Ovary (tissue), 7 donors: ENCODE measurements at regions not wholly inside any gene's neighbourhood (a gene's known extent, or its start where the extent isn't known, plus 50 kb on each side); places are given as distances from the start of the nearest gene placed in this dataset.

Source experiments
- DNase-seq, 5 donors: peaks; one replicate each; pipeline ENCODE4 v3.0.0-alpha.2; 2019 to 2020
- H3K27ac ChIP-seq, 2 donors: fragments of 200-600 bp; one replicate each; pipeline versions ENCODE4 v1.5.1 to v1.8.0; 2019 to 2022
- H3K27me3 ChIP-seq: fragments of 200-600 bp; one replicate; pipeline ENCODE4 v1.8.0; 2022
- H3K36me3 ChIP-seq: fragments of 200-600 bp; sonication (generic); one replicate; pipeline ENCODE4 v1.5.1; 2019
- H3K4me1 ChIP-seq: one replicate; pipeline ENCODE4 v1.8.1; 2013; ENCODE audit warnings: mild to moderate bottlenecking, moderate library complexity; ENCODE audit not compliant: insufficient read depth
- H3K4me3 ChIP-seq: fragments of 200-600 bp; sonication (generic); one replicate; pipeline ENCODE4 v1.5.1; 2017
- H3K9me3 ChIP-seq, 2 donors: fragments of 200-600 bp in 1 of 2; sonication (generic) in 1 of 2; one replicate each; pipeline versions ENCODE4 v1.5.1 to v1.8.1; 2013 to 2019; ENCODE audit warnings: mild to moderate bottlenecking in 1 of 2, moderate library complexity in 1 of 2
- EP300 ChIP-seq: sonication (generic); formaldehyde crosslinking; IDR thresholded peaks from one replicate; pipeline ENCODE4 v1.6.1; 2017; ENCODE audit warnings: antibody characterized with exemption
- POLR2A ChIP-seq: fragments of 450-650 bp; IDR thresholded peaks from one replicate; pipeline ENCODE4 v1.6.1; 2017; ENCODE audit warnings: antibody characterized with exemption, mild to moderate bottlenecking, moderate library complexity
- WGBS, 3 donors: extraction: QIAGEN DNeasy Blood & Tissue Kit in 1 of 3; methylation state at CpG; one replicate each; pipeline versions ENCODE4 v1.1.5 to v1.1.7; 2013 to 2017; 5-methylcytosine and 5-hydroxymethylcytosine counted together
- intact Hi-C, 4 donors: fragments of 100-400 bp; cut with DNase I; formaldehyde crosslinking; loops; one replicate each; pipeline versions ENCODE4 v1.11.0 to v1.15.1; 2022 to 2023
- TF ChIP-seq, protein P1 (sequence below), 3 donors: fragments of 450-650 bp in 2 of 3; fragments of 200-600 bp in 1 of 3; IDR thresholded peaks; one replicate each; pipeline versions ENCODE4 v1.5.1 to v1.8.0; 2016 to 2022; ENCODE audit warnings: antibody characterized with exemption in 3 of 3, mild to moderate bottlenecking in 1 of 3
- donor health status: DM: no; HTN: no; CAD: no; lungs with moderate emphysema.
- donor health status: DM: no; HTN: no; CAD: no.
- donor health status: Bipolar disorder and iron deficiency.
- donor health status: DM: no; HTN: no; CAD: no.
- donor health status: DM: yes; HTN: yes; CAD: no.

DNA sequence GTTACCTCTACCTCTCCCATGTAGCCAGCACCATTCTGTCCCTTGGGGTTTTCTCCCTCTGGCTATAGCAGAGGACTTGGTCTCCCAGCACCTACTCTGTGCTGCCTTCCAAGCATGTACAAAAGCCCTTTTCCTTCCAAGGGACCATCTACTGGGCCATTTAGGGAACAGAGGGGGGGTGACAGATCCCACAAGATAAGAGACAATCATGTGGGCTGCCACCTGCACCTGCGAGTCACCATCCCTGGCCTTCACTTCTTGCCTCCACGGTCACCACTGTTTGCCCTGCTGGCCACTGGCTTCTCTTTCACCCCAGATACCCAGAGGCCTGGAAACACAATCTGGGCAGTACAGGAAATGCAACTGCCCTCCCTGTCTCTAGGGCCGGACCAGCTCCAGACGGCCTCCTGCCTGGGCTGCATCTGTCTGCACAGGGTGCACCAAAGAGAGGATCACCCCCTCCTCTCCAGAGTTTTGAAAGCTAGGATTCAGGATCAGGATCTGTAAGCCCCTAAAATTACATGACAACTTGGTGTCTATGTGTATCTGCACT is 160.8 kb upstream of the NECTIN1 start:
- Histone ChIP-seq H3K9me3 (no peaks in the 10 kb centered on the region), H3K36me3 (no peaks in the 10 kb centered on the region), H3K27me3 (no peaks in the 10 kb centered on the region), H3K27ac (no peak overlapping the region), H3K4me3 (no peak overlapping the region), H3K4me1 (no peaks in the 10 kb centered on the region)
- 55 to 74% (median 73%) methylated on average over 4 of the region's 4 CpGs for WGBS, 3 donors
- TF ChIP-seq EP300 (no peak), POLR2A (no peak)
- TF ChIP-seq, protein P1, sequence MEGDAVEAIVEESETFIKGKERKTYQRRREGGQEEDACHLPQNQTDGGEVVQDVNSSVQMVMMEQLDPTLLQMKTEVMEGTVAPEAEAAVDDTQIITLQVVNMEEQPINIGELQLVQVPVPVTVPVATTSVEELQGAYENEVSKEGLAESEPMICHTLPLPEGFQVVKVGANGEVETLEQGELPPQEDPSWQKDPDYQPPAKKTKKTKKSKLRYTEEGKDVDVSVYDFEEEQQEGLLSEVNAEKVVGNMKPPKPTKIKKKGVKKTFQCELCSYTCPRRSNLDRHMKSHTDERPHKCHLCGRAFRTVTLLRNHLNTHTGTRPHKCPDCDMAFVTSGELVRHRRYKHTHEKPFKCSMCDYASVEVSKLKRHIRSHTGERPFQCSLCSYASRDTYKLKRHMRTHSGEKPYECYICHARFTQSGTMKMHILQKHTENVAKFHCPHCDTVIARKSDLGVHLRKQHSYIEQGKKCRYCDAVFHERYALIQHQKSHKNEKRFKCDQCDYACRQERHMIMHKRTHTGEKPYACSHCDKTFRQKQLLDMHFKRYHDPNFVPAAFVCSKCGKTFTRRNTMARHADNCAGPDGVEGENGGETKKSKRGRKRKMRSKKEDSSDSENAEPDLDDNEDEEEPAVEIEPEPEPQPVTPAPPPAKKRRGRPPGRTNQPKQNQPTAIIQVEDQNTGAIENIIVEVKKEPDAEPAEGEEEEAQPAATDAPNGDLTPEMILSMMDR (IDR thresholded peaks at IDR 0.05), result no peak
- no peak for DNase-seq
- intact Hi-C loops, result no loop called here

DNA sequence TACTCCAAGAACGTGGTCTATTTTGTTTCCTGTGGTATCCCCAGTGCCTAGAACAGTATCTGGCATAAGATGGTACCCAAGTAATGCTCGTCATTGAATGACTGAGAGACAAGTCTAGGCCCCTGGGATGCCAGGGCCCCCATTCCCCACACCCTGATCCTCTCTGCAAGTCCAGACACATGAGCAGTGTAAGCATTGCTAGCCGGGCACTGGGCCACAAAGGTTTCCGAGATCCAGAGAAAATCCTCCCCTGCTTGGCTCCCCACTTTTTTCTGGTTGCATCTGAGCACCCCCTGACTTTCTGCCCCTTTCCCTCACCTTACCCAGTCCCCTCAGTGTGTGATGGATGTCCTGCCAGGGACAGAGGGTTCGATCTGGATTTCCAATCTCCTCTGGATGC is 160.1 kb upstream of the NECTIN1 start:
- intact Hi-C loops, result no loop called here
- TF ChIP-seq, protein P1 (IDR thresholded peaks at IDR 0.05), result no peak
- Histone ChIP-seq H3K27ac (no peak overlapping the region), H3K27me3 (no peaks in the 10 kb centered on the region), H3K9me3 (no peaks in the 10 kb centered on the region), H3K4me1 (no peaks in the 10 kb centered on the region), H3K4me3 (no peak overlapping the region), H3K36me3 (no peaks in the 10 kb centered on the region)
- no peak for DNase-seq
- 88 to 91% (median 90%) methylated on average over 5 of the region's 5 CpGs for WGBS, 3 donors

DNA sequence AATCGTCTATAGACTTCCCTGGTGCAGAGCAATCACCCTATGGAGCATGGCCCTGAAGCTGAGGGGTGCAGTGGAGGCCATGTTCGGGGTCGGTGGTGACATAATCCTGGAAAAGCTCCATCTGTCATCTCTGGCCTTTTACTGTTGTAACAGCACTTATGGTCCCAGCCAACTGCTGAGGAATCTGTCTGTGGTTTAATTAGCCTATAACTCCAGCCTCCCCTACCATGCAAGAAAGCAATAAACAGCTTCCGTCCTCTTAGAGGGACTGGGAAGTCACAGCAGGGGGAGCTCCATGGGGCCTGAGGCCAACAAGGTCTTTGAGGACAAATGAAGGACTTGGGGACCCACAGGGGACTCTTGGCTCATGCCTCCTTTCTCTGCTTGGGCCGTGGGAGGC is 159.1 kb upstream of the NECTIN1 start:
- no peaks in the 10 kb centered on the region for H3K9me3 ChIP-seq
- 28 to 45% (median 42%) methylated on average over 5 of the region's 5 CpGs for WGBS, 3 donors
- no peak for DNase-seq

DNA sequence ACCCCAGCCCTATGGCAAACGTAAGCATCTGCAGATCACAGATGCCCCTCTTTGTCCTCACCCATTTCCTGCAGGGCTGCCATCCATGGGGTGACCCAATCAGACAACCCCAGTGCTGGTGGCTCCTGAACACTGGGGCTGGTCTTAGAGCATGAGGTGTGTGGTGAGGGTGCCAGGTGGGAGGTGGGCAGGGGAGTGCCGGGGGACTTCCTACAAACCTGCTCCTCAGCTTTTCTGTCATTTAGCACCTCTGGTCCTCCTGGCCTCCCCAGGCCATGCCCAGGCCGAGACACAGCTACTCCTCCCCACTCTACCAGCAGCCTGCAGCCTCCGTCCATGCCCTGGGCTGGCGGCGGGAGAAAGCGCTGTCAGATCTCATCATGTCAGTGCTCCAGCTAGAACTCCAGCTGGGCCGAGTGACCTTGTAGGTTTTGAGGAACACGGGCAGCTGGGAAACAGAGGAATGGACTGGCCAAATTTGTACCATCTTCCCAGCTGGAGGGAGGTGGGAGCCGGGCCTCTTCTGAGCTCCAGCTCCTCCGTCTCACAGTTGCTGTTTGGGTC is 157.7 kb upstream of the NECTIN1 start:
- no peak for DNase-seq
- intact Hi-C loops, result no loop called here
- Histone ChIP-seq H3K4me3 (no peak overlapping the region), H3K36me3 (no peaks in the 10 kb centered on the region), H3K4me1 (no peaks in the 10 kb centered on the region), H3K9me3 (no peaks in the 10 kb centered on the region), H3K27ac (no peak overlapping the region), H3K27me3 (no peaks in the 10 kb centered on the region)
- no peak for TF ChIP-seq EP300
- TF ChIP-seq POLR2A, result no peak
- TF ChIP-seq, protein P1 (IDR thresholded peaks at IDR 0.05), result no peak
- WGBS, 3 donors, result 53 to 73% (median 57%) methylated on average over 11 of the region's 11 CpGs

More for the DNA sequence above, 159.1 kb upstream of the NECTIN1 start:
- H3K4me3 ChIP-seq, result no peak overlapping the region
- H3K27me3 ChIP-seq, result no peaks in the 10 kb centered on the region
- H3K4me1 ChIP-seq, result no peaks in the 10 kb centered on the region
- no peak overlapping the region for H3K27ac ChIP-seq
- intact Hi-C loops, result no loop called here
- no peak for TF ChIP-seq POLR2A
- TF ChIP-seq, protein P1 (IDR thresholded peaks at IDR 0.05), result no peak
- TF ChIP-seq EP300, result no peak
- no peaks in the 10 kb centered on the region for H3K36me3 ChIP-seq
